K562 (cell line): ENCODE measurements at regions not wholly inside any gene's neighbourhood (a gene's known extent, or its start where the extent isn't known, plus 50 kb on each side); places are given as distances from the start of the nearest gene placed in this dataset.

Source experiments
- ATAC-seq: fragments of 200-7000 bp; cut with Tn5 transposase; 3 replicates; pipeline ENCODE4 v1.9.1; 2020; ENCODE audit warnings: moderate library complexity
- BruUV-seq: library from RNA; stranded (reverse); fragments of 400-500 nt; replicated peaks from 2 replicates; lab custom pipeline; 2021; lab: Mats Ljungman, UMichigan
- CTCF ChIA-PET: fragments of 300-600 bp; formaldehyde crosslinking; extraction: SDS; loops from one replicate; lab custom pipeline; 2021; ENCODE audit warnings: low intra/inter-chr PET ratio; lab: Yijun Ruan, JAX
- POLR2A ChIA-PET: fragments of 300-600, 350-650 bp; sonication (Branson Sonifier 250); formaldehyde crosslinking; extraction: SDS; loops from one replicate; lab custom pipeline; 2021; ENCODE audit warnings: antibody characterized with exemption, inconsistent platforms; lab: Yijun Ruan, JAX
- DNase-seq, 4 experiments: peaks; one replicate each; pipeline versions ENCODE4 v3.0.0 to v3.0.0-alpha.2; 2011 to 2018; ENCODE audit warnings: low spot score in 3 of 4, mixed read lengths in 3 of 4; ENCODE audit errors: extremely low read depth in 1 of 4
- FAIRE-seq: peaks from 2 replicates; lab custom pipeline; 2011; peaks lifted over from hg19 to GRCh38; lab: Jason Lieb, UNC
- H2AFZ ChIP-seq: 2 replicates; pipeline ENCODE4 v1.6.0; 2011; ENCODE audit warnings: low read depth, low read length, control low read depth, inconsistent platforms
- H3K27ac ChIP-seq: fragments of 200-600 bp; 3 replicates; pipeline ENCODE4 v1.8.0; 2011; ENCODE audit warnings: low read depth, mild to moderate bottlenecking, control low read depth, inconsistent platforms, low read length, moderate library complexity, mixed read lengths; ENCODE audit errors: extremely low read depth
- H3K27me3 ChIP-seq, 2 experiments: fragments of 300-600 bp in 1 of 2; 2 replicates in 1 of 2; 3 replicates in 1 of 2; pipeline versions ENCODE4 v1.6.0 to v1.8.0; 2011; ENCODE audit warnings: inconsistent platforms in 2 of 2, low read length in 2 of 2, mild to moderate bottlenecking in 1 of 2, mixed read lengths in 1 of 2, moderate library complexity in 1 of 2; ENCODE audit not compliant: control insufficient read depth in 2 of 2, insufficient read depth in 2 of 2
- H3K36me3 ChIP-seq: fragments of 300-600 bp; 3 replicates; pipeline ENCODE4 v1.8.0; 2011; ENCODE audit warnings: mild to moderate bottlenecking, low read length, inconsistent platforms; ENCODE audit not compliant: control insufficient read depth, insufficient read depth
- H3K4me1 ChIP-seq, 2 experiments: fragments of 200-600 bp in 1 of 2; replicated peaks in 1 of 2; 2 replicates in 1 of 2; 3 replicates in 1 of 2; pipeline versions ENCODE4 v1.5.1 to v1.8.0; 2011; ENCODE audit warnings: inconsistent platforms in 2 of 2, low read length in 2 of 2, mild to moderate bottlenecking in 1 of 2, mixed read lengths in 1 of 2, moderate library complexity in 1 of 2; ENCODE audit not compliant: control insufficient read depth in 2 of 2, insufficient read depth in 2 of 2
- H3K4me2 ChIP-seq: 2 replicates; pipeline ENCODE4 v1.6.1; 2011; ENCODE audit warnings: low read length, control low read depth, inconsistent platforms, mixed read lengths; ENCODE audit not compliant: insufficient read depth
- H3K4me3 ChIP-seq: fragments of 200-600 bp; sonication (generic), shearing (Covaris generic); 2 replicates; pipeline ENCODE4 v1.5.1; 2016; ENCODE audit warnings: control low read depth, inconsistent platforms
- H3K79me2 ChIP-seq: fragments of 200-600 bp; 3 replicates; pipeline ENCODE4 v1.8.0; 2011; ENCODE audit warnings: low read length, inconsistent platforms; ENCODE audit not compliant: control insufficient read depth, insufficient read depth
- H3K9ac ChIP-seq, 2 experiments: 2 replicates each; pipeline versions ENCODE4 v1.6.0 to v1.6.1; 2011; ENCODE audit warnings: low read depth in 2 of 2, low read length in 2 of 2, control low read depth in 1 of 2, inconsistent platforms in 1 of 2, mild to moderate bottlenecking in 1 of 2, mixed read lengths in 1 of 2; ENCODE audit not compliant: insufficient read depth in 1 of 2
- H3K9me1 ChIP-seq: one replicate; pipeline ENCODE4 v1.6.0; 2011; ENCODE audit warnings: inconsistent platforms, mild to moderate bottlenecking, low read length, moderate library complexity; ENCODE audit not compliant: control insufficient read depth, insufficient read depth
- H3K9me3 ChIP-seq: replicated peaks from 2 replicates; pipeline ENCODE4 v1.5.1; 2011; ENCODE audit warnings: low read depth, low read length, inconsistent platforms; ENCODE audit not compliant: control insufficient read depth, insufficient read depth
- H4K20me1 ChIP-seq: replicated peaks from 2 replicates; pipeline ENCODE4 v1.6.1; 2011; ENCODE audit warnings: low read length, inconsistent platforms, mixed read lengths; ENCODE audit not compliant: control insufficient read depth, insufficient read depth
- EP400 ChIP-seq: fragments of 450-650 bp; IDR thresholded peaks from 2 replicates; pipeline ENCODE4 v1.6.1; 2017; ENCODE audit warnings: antibody characterized with exemption, mild to moderate bottlenecking, moderate library complexity
- HES1 ChIP-seq: fragments of 450-650 bp; IDR thresholded peaks from 2 replicates; pipeline ENCODE4 v1.6.1; 2016; ENCODE audit warnings: low read depth, mild to moderate bottlenecking, moderate library complexity
- ZBTB1 ChIP-seq: sonication (generic); formaldehyde crosslinking; IDR thresholded peaks from 2 replicates; pipeline ENCODE4 v1.8.1; 2023; ENCODE audit warnings: missing genetic modification reagents, low read depth, mild to moderate bottlenecking, borderline replicate concordance
- WGBS: fragments of 100-300 bp; shearing (Covaris generic); methylation state at CpG from one replicate; pipeline ENCODE4 v1.1.6; 2016; ENCODE audit warnings: low coverage, mixed read lengths; ENCODE audit not compliant: insufficient coverage; ENCODE audit errors: missing lambda C conversion rate; 5-methylcytosine and 5-hydroxymethylcytosine counted together
- in situ Hi-C: fragments of 300-500 bp; cut with MboI; formaldehyde crosslinking; loops from 4 replicates; pipeline ENCODE4 v1.15.0; 2018; ENCODE audit warnings: inconsistent platforms, mixed read lengths
- intact Hi-C: fragments of 100-400 bp; cut with micrococcal nuclease; formaldehyde crosslinking; loops from 2 replicates; pipeline ENCODE4 v1.14.2; 2022
- TF ChIP-seq, protein P1 (sequence below), 3 experiments: IDR thresholded peaks in 2 of 3; conservative IDR thresholded peaks in 1 of 3; 2 replicates each; pipeline ENCODE4 v1.5.1; 2011 to 2012; ENCODE audit warnings: low read length in 3 of 3, mild to moderate bottlenecking in 3 of 3, control low read depth in 2 of 3, improper control_type of control experiment in 1 of 3, inconsistent platforms in 1 of 3, low read depth in 1 of 3, mixed read lengths in 1 of 3, moderate library complexity in 1 of 3; ENCODE audit not compliant: insufficient read depth in 2 of 3

- Histone ChIP-seq H3K36me3 (no peaks in the 10 kb centered on the region), H3K9me1 (no peaks in the 10 kb centered on the region), H3K9ac (no peak overlapping the region), H4K20me1 (no peaks in the 10 kb centered on the region), H3K9me3 (no peaks in the 10 kb centered on the region), H2AFZ (no peak overlapping the region), H3K4me3 (no peak overlapping the region), H3K4me2 (no peak overlapping the region), H3K27ac (no peak overlapping the region), H3K4me1 (no peaks in the 10 kb centered on the region), H3K27me3 (no peaks in the 10 kb centered on the region), H3K79me2 (no peaks in the 10 kb centered on the region)
- POLR2A ChIA-PET: no interaction called here
- no peak for TF ChIP-seq EP400
- TF ChIP-seq, protein P1, sequence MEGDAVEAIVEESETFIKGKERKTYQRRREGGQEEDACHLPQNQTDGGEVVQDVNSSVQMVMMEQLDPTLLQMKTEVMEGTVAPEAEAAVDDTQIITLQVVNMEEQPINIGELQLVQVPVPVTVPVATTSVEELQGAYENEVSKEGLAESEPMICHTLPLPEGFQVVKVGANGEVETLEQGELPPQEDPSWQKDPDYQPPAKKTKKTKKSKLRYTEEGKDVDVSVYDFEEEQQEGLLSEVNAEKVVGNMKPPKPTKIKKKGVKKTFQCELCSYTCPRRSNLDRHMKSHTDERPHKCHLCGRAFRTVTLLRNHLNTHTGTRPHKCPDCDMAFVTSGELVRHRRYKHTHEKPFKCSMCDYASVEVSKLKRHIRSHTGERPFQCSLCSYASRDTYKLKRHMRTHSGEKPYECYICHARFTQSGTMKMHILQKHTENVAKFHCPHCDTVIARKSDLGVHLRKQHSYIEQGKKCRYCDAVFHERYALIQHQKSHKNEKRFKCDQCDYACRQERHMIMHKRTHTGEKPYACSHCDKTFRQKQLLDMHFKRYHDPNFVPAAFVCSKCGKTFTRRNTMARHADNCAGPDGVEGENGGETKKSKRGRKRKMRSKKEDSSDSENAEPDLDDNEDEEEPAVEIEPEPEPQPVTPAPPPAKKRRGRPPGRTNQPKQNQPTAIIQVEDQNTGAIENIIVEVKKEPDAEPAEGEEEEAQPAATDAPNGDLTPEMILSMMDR (IDR thresholded peaks at IDR 0.05 in 2 of 3, conservative IDR thresholded peaks at IDR 0.05 in 1 of 3; ENCODE audit: insufficient read depth in 2 of 3, low read depth in 1 of 3, low read length in 3 of 3): no peak
- TF ChIP-seq ZBTB1 (CRISPR knock-in tag): no peak
- no peak for TF ChIP-seq HES1
- intact Hi-C loops (no loop called here), in situ Hi-C loops (no loop called here)
- DNase-seq (no peak), FAIRE-seq (no peak), ATAC-seq (no peak)
- 1% methylated on average over 6 of the region's 6 CpGs for WGBS
- BruUV-seq: no TSS peak
- CTCF ChIA-PET: no interaction called here
These were observed 748.7 kb downstream of the BCL11A start for GRCh38 chr2:59804732-59805131.
